NCI-H2196 treated with DMSO at 0.1 percent for 48 hours (cell line): ENCODE measurements at regions not wholly inside any gene's neighbourhood (a gene's known extent, or its start where the extent isn't known, plus 50 kb on each side); places are given as distances from the start of the nearest gene placed in this dataset.

Experiments used
- DNase-seq: peaks from one replicate; lab custom pipeline; 2025; ENCODE audit not compliant: unreplicated experiment; lab: John Stamatoyannopoulos, UW

GRCh38 chr1:164226977-164227376, 332.0 kb upstream of the PBX1 start:
- DNase-seq, result no peak

DNA sequence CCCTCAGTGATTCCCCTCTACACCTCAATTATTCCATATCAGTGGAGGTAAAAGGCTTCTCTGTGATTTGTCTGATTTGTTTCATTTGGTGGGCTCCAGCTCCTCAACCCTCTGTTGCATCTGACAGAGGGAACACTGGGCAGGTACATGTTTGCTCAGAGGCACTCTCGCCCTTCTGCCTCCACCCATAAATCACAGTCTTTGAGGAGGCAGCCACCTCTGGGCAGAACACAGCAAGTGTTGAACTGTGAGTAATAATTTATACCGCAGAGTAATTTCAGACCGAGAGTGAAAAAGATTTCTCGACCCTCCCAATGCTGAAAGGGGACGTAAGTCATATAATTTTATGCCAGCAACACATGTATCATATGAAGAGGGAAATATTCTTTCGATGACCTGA, 330.1 kb upstream of the PBX1 start:
- no peak for DNase-seq

- DNase-seq, result no peak
These were observed 325.8 kb upstream of the PBX1 start for GRCh38 chr1:164233149-164233548.

GRCh38 chr1:164240081-164240480, 318.9 kb upstream of the PBX1 start:
- DNase-seq, result no peak

- DNase-seq, result no peak
These were observed 308.6 kb upstream of the PBX1 start for GRCh38 chr1:164250365-164250764.

DNA sequence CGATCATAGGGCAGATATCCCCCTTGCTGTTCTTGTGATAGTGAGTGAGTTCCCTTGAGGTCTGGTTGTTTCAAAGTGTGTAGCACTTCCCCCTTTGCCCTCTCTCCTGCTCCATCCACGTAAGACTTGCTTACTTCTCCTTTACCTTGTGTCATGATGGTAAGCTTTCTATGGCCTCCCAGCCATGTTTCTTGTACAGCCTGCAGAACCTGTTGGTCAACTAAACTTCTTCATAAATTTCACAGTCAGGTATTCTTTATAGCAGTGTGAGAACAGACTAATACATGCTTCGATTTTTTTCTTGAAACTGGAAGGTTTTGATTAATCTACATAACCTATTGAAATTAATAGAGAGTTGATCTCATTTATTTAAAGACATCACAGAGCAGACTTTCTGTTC, 302.5 kb upstream of the PBX1 start:
- DNase-seq, result no peak

GRCh38 chr1:164261691-164262240, 297.2 kb upstream of the PBX1 start:
- no peak for DNase-seq

GRCh38 chr1:164263540-164263939, 295.4 kb upstream of the PBX1 start:
- DNase-seq, result no peak

DNA sequence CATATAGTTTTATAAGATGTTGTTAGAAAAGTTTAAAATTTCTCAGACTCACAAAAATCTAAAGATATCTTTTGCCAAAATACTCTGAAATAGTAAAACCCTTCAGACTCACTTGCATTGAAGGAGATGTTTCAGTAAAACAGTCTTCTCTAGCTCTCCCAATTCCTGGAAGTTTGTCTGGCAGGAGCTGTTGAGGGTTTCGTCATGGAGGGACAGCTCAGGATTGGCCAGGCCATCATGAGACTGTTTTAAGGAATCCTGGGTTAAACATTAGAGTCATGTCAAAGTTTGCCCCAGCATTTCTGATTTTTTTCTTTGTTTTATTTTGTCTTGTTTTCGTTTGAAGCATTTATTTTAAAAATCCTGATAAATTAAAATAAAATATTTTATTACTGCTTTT, 293.8 kb upstream of the PBX1 start:
- no peak for DNase-seq

GRCh38 chr1:164272156-164272555, 286.8 kb upstream of the PBX1 start:
- no peak for DNase-seq

DNA sequence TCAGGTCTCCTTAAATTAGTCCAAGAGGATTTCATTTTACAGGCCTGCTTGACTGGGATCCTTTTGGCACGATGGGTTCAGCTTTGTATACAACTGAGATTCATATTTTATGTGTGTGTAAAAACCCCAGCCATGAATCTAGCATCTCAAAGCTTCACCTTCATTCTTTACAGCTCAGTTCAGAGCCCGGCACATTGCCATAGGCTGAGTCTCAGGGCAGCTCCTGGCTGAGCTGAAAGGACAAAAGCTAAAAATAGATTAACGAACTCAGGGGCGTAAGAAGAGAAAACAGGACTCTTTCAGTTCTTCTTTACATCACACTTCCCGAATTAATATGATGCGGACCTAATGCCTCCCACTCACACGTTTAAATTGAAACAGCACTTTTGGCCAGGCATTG, 262.8 kb upstream of the PBX1 start:
- no peak for DNase-seq

DNA sequence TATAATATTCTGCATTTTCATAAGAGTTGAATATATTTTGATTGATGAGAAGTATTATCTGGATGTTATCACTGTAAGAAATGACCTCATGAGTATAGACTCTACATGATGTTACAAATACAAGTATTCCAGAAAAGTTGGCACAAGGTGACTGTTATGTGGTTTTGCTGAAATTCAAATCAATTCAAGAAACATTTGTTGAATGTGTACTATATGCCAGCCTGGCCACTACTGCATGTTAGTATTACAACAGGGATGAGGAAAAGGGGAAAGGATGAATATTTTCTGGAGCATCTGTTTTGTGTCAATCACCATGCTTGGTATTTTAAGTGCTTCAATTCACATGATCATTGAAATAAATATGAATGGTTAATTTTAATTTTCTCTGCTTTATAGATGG, 250.9 kb upstream of the PBX1 start:
- DNase-seq, result no peak

DNA sequence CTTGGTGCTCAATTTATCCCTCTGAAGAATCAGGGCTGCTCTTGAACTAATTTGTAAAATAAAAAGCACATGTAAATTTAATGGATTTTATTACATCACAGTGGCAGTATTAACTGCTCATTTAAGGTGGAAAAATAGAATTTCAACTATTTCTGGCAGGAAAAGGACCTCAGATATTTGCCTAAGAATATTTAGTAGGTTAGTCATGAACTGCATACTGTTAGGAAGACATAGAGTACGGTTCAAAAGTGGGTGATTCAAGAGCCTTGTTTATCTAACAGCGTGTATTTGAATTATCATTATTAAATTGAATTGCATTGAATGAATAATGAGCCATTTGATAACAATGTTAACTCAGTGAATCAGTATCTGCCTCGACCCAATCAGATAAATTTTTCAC, 248.8 kb upstream of the PBX1 start:
- DNase-seq, result no peak

DNA sequence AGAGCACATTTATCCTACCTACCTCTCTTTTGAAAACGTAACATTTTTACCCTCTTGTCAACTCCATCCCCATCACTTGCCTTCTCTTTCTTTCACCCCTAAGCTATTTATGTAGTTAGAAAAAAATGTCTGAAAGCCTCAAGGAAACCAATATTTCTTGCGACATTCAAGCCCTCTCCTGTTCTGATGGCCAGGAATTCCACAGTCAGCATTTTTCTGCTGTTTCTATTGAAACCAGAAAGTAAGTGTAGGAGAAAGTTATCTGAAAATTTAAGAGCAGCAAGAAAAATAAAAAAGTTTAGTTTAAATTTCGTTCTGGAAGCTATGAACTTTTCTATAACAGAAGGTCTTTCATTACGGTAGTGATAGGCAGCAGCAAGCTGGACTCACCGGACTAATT, 247.6 kb upstream of the PBX1 start:
- DNase-seq, result no peak

DNA sequence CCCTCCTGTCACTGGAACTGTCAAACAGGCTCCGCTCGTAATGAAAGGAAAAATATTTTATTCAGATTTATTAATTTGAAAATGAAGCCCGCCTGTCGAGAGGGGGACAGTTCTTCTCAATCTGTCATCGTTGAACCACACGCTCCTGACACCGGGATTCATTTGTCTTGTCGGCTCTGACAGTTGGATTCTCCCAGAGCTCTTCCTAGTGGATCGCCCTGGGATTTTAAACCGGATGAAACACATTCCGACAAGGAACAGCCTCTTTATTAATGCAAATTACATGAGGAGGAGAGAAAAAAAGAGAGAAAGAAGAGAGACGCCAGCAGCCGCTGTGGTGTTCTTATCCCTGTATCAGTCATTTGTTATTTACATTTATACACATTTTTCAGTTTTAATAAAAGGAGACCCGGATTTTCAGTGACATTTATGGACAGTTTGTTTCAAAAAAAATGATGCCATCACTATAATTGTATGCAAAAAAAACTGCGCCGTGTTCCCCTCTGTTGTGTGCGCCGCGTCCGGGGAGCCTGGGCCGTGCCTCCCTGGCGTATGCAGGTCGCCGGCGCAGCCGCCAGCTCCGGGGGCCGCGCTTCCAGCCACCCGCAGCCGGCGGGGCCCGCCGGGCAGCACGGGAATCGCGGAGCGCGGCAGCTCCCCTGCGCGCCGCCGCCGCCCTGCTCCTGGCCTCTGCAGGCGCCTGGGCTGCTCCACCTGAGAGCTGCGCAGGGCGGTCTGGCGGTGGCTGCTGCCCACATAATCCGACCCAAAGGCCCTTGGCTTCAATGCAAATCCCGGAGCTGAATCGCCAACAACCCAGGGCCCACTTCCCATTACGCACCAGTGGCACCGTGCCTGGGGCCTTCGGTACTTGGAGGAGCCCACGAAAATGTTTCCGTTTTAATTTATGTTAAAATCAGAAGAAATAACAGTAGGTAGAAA, 237.9 kb upstream of the PBX1 start:
- DNase-seq, result no peak

GRCh38 chr1:164325786-164326185, 233.2 kb upstream of the PBX1 start:
- DNase-seq, result no peak

DNA sequence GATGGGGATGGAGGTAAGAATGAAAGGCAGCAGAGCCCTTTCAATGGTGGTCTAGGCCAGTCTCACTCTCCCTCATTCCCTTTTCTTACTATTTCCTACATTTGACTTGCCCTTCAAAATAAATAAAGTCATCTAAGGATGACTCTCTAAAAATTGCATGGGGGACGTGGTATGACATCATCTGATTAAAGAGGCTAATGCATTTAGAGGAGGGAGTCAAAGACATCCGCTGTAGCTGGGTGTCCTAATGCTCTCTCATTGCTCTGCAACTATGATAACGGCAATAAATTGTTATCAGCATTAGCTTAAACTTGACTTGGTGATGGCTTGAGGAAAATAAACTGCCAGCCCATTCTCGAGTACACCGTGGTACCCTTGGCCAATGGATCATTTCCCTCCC, 225.6 kb upstream of the PBX1 start:
- no peak for DNase-seq

DNA sequence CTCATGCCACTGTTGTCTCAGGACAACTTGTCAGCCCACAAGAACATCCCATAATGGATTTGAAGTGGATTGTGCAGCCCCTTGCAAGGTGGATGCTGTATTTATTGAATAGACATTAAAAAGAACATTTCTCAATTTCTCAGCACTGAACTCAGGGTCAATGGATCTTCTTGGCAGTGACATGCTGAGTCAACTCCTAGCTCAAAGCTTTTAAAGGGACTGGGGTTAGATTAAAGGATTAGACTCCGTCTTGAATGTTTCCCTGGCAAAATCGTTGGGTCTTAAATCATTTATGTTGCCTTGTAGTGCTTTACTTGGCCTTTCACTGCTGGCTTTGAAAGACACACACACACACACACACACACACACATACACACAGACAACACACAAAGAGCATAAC, 221.6 kb upstream of the PBX1 start:
- DNase-seq, result no peak

- no peak for DNase-seq
These were observed 221.1 kb upstream of the PBX1 start for GRCh38 chr1:164337885-164338284.

DNA sequence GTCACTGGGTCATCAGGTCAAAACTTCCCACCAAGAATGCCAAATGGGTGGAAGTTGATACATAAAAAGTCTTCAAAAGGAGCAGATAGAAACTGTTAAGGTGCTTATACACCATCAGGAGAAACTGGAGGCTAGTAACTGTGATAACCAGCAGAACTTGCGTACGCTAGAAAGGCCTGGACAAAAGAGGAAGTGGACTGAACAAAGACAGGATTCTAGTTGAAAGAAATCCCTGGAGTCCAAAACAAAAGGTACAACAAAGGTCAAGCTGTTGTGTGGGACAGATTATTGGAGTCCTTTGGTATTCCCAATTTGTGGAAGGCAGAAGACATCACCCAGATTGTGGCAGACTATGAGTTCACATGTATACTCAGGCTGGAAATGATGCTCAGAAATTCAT, 215.8 kb upstream of the PBX1 start:
- DNase-seq, result no peak

GRCh38 chr1:164347980-164348379, 211.0 kb upstream of the PBX1 start:
- DNase-seq, result no peak

- no peak for DNase-seq
These were observed 202.5 kb upstream of the PBX1 start for GRCh38 chr1:164356511-164356910.

DNA sequence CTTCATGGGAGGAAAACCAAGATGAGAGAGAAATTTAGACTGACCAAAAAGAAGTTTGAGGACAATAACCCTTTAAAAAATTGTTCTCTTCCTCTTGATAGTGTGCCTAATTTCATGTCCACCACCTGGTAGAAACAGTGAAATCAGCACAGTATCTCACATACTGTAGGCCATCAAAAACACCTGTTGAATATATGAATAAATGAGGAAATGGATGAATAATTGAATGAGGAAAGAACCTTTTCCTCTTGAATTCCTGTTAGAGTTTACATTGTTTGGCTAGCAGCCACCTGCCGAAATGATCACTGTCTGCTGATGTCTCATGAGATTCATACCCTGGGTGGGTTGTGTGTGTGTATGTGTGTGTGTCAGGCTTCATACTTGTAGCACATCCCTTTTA, 198.7 kb upstream of the PBX1 start:
- DNase-seq, result no peak
